Gastrocnemius medialis (tissue), 4 donors: ENCODE measurements at regions not wholly inside any gene's neighbourhood (a gene's known extent, or its start where the extent isn't known, plus 50 kb on each side); places are given as distances from the start of the nearest gene placed in this dataset.

Source experiments
- ATAC-seq, 2 donors: fragments of 150-250 bp; one replicate each; pipeline ENCODE4 v1.9.1; 2016
- DNase-seq, 2 donors: peaks; one replicate each; pipeline ENCODE4 v3.0.0-alpha.2; 2019
- H3K27ac ChIP-seq, 4 donors: fragments of 200-600 bp; sonication (generic); 1 replicate in 1 of 4; 2 replicates in 3 of 4; pipeline ENCODE4 v1.5.1; 2016 to 2018; ENCODE audit warnings: mild to moderate bottlenecking in 2 of 4, moderate library complexity in 1 of 4
- H3K27me3 ChIP-seq, 3 donors: fragments of 200-600 bp; sonication (generic) in 2 of 3; 1 replicate in 1 of 3; 2 replicates in 2 of 3; pipeline versions ENCODE4 v1.5.1 to v1.6.0; 2016 to 2019; ENCODE audit warnings: mild to moderate bottlenecking in 1 of 3, moderate library complexity in 1 of 3
- H3K36me3 ChIP-seq, 2 donors: fragments of 200-600 bp; sonication (generic) in 1 of 2; one replicate each; pipeline ENCODE4 v1.5.1; 2017 to 2018
- H3K4me1 ChIP-seq, 2 donors: fragments of 200-600 bp; sonication (generic) in 1 of 2; one replicate each; pipeline ENCODE4 v1.5.1; 2016 to 2017; ENCODE audit warnings: mild to moderate bottlenecking in 2 of 2
- H3K4me3 ChIP-seq, 4 donors: fragments of 200-600 bp; sonication (generic) in 3 of 4; 1 replicate in 1 of 4; 2 replicates in 3 of 4; pipeline ENCODE4 v1.5.1; 2016 to 2019; ENCODE audit warnings: mild to moderate bottlenecking in 2 of 4
- H3K9me3 ChIP-seq, 3 donors: fragments of 200-600 bp; sonication (generic) in 2 of 3; 1 replicate in 1 of 3; 2 replicates in 2 of 3; pipeline ENCODE4 v1.5.1; 2016 to 2019
- POLR2A ChIP-seq, 2 donors: fragments of 450-650 bp; IDR thresholded peaks; one replicate each; pipeline ENCODE4 v1.6.1; 2017; ENCODE audit warnings: antibody characterized with exemption in 2 of 2, mild to moderate bottlenecking in 2 of 2, moderate library complexity in 2 of 2
- in situ Hi-C, 4 donors: fragments of 200-750 bp; cut with MboI; loops; one replicate each; pipeline versions ENCODE4 v1.15.0 to v1.8.0; 2017; ENCODE audit warnings: low sequenced_read_pairs in 4 of 4
- intact Hi-C: fragments of 100-400 bp; cut with DNase I; formaldehyde crosslinking; loops from one replicate; pipeline ENCODE4 v1.15.1; 2023; ENCODE audit warnings: low total_unique reads
- TF ChIP-seq, protein P1 (sequence below), 5 experiments: fragments of 450-650 bp in 3 of 5; fragments of 200-600 bp in 2 of 5; sonication (generic) in 2 of 5; IDR thresholded peaks in 4 of 5; conservative IDR thresholded peaks in 1 of 5; 1 replicate in 4 of 5; 2 replicates in 1 of 5; pipeline ENCODE4 v1.5.1; 2016 to 2019; ENCODE audit warnings: antibody characterized with exemption in 5 of 5, mild to moderate bottlenecking in 3 of 5, moderate library complexity in 3 of 5

DNA sequence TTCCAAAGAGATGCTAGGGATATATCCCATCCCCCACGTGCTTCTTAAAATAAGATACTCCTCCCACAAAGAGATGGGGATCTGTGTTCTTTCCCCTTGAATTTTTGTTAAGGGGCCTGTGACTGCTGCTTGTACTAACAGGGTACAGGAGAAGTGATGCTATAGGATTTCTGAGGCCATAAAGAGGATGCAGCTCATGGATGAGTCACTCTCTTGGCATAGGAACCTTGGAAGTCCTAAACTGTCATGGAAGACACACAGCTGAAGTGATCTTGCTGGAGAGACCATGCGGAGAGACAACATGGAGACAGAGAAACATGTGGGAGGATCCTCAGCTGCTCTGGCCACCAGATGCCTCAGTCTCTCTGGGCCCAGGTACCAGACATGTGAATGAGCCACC lies 157.2 kb downstream of the S1PR1 start:
- no peaks in the 10 kb centered on the region for H3K27me3 ChIP-seq
- in situ Hi-C loops, result no loop called here
- H3K36me3 ChIP-seq, result no peaks in the 10 kb centered on the region
- no peak overlapping the region for H3K27ac ChIP-seq
- intact Hi-C loops, result no loop called here
- no peaks in the 10 kb centered on the region for H3K4me1 ChIP-seq
- H3K9me3 ChIP-seq, result no peaks in the 10 kb centered on the region
- no peak for ATAC-seq
- TF ChIP-seq, protein P1, sequence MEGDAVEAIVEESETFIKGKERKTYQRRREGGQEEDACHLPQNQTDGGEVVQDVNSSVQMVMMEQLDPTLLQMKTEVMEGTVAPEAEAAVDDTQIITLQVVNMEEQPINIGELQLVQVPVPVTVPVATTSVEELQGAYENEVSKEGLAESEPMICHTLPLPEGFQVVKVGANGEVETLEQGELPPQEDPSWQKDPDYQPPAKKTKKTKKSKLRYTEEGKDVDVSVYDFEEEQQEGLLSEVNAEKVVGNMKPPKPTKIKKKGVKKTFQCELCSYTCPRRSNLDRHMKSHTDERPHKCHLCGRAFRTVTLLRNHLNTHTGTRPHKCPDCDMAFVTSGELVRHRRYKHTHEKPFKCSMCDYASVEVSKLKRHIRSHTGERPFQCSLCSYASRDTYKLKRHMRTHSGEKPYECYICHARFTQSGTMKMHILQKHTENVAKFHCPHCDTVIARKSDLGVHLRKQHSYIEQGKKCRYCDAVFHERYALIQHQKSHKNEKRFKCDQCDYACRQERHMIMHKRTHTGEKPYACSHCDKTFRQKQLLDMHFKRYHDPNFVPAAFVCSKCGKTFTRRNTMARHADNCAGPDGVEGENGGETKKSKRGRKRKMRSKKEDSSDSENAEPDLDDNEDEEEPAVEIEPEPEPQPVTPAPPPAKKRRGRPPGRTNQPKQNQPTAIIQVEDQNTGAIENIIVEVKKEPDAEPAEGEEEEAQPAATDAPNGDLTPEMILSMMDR (IDR thresholded peaks at IDR 0.05 in 4 of 5, conservative IDR thresholded peaks at IDR 0.05 in 1 of 5), result no peak
- no peak for TF ChIP-seq POLR2A (IDR thresholded peaks at IDR 0.05)
- no peak overlapping the region for H3K4me3 ChIP-seq
- no peak for DNase-seq

DNA sequence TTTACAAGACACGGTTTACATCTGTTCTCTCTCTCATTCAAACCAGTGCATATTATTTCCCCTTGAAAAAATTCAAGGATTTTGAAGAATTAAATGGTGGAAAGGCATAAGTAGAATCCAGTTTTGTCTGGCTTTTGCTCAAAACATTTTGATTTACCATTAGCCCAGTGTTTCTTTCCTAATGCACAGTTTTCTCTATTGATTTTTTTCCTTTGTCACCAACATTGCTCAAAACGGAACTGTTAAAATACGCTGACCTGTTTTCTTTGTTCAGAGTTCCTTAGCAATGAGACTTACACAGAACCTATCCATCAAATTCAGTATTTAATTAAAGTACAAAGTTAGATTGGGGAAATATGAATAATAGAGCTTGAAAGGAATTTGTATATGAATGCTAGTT lies 162.4 kb downstream of the S1PR1 start:
- DNase-seq, result no peak
- in situ Hi-C loops, result no loop called here
- intact Hi-C loops, result no loop called here
- Histone ChIP-seq H3K9me3 (no peaks in the 10 kb centered on the region), H3K4me1 (no peaks in the 10 kb centered on the region), H3K36me3 (no peaks in the 10 kb centered on the region), H3K4me3 (no peak overlapping the region), H3K27me3 (no peaks in the 10 kb centered on the region), H3K27ac (no peak overlapping the region)
- TF ChIP-seq, protein P1 (IDR thresholded peaks at IDR 0.05 in 4 of 5, conservative IDR thresholded peaks at IDR 0.05 in 1 of 5), result no peak
- TF ChIP-seq POLR2A (IDR thresholded peaks at IDR 0.05), result no peak
- no peak for ATAC-seq

DNA sequence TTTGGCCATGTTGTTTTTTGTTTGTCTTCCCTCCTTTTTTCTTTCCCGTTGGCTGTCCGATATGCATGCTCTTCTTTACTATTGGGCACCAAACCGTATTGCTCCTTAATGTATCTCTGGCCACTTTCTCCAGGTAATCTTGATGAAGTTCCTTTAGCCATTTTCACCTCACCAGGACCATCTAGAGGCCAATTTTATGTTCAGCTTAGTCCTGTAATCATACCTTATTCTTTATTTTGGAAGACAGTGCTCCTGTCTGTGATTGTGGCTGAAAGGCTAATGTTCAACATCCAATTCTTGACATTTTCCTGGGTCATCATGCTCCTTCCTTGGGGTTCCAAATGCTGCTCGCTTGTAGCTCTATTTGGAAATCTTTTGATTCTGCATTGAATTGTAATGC lies 169.5 kb downstream of the S1PR1 start:
- no peaks in the 10 kb centered on the region for H3K27me3 ChIP-seq
- H3K27ac ChIP-seq, result no peak overlapping the region
- TF ChIP-seq, protein P1 (IDR thresholded peaks at IDR 0.05 in 4 of 5, conservative IDR thresholded peaks at IDR 0.05 in 1 of 5), result no peak
- no peak for TF ChIP-seq POLR2A (IDR thresholded peaks at IDR 0.05)
- ATAC-seq (no peak), DNase-seq (no peak)
- in situ Hi-C loops, result no loop called here
- no peaks in the 10 kb centered on the region for H3K36me3 ChIP-seq
- H3K4me1 ChIP-seq, result no peaks in the 10 kb centered on the region
- no peak overlapping the region for H3K4me3 ChIP-seq
- no peaks in the 10 kb centered on the region for H3K9me3 ChIP-seq
- intact Hi-C loops, result no loop called here

DNA sequence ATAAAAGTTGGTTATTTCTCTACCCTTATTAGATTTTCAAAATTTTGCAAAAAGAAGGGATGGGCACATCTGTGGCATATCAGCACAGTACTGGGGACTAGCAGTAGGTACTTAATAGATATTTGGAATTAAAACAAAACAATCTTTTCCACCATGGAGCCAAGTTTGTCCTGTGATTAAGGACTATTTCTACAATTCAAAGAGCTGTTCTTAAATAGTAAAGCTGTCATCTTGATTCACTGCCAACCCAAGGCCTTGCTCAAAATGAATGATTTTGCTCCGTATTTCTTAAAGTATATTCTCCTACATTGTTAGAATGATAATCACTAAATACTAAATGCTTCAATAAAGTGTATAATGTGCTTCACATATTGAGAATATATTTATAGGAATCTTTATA lies 169.9 kb downstream of the S1PR1 start:
- no peak for ATAC-seq
- in situ Hi-C loops (no loop called here), intact Hi-C loops (no loop called here)
- no peak overlapping the region for H3K27ac ChIP-seq
- H3K9me3 ChIP-seq, result no peaks in the 10 kb centered on the region
- TF ChIP-seq, protein P1 (IDR thresholded peaks at IDR 0.05 in 4 of 5, conservative IDR thresholded peaks at IDR 0.05 in 1 of 5), result no peak
- TF ChIP-seq POLR2A (IDR thresholded peaks at IDR 0.05), result no peak
- H3K27me3 ChIP-seq, result no peaks in the 10 kb centered on the region
- H3K4me3 ChIP-seq, result no peak overlapping the region
- no peaks in the 10 kb centered on the region for H3K4me1 ChIP-seq
- DNase-seq, result no peak
- no peaks in the 10 kb centered on the region for H3K36me3 ChIP-seq

DNA sequence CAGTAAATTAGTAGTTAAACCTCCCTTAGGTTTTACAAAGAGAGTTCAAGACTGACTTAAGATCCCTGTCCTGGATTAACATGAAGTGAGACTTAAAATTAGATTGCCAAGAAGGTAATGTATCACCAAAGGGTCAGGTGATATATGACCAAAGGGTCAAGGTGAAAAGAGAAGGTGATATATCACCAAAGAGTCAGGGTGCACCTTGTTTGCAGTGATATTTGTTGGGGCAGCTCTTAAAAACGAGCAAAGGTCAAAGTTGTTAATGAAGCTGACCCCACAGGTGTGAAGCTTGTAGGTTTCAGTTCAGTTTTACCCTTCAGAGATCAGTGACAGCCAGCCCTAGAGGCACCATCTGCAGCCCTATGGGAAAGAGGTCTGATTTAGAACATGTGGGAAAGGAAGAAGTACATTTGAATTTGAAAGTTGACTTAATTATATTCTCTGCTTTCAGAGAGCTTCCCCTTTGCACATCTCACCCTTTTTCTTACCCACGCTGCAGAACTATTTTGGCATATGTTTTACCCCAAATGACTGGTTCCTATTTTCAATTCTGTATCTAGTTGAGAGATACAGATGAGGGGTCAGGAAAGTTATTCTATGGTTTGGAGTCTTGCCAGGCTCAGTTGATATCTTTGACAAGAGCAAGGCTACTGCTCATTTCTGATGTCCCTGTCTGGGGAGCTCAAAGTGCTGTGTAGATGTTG lies 170.8 kb downstream of the S1PR1 start:
- no peak for TF ChIP-seq POLR2A (IDR thresholded peaks at IDR 0.05)
- Histone ChIP-seq H3K4me3 (no peak overlapping the region), H3K27me3 (no peaks in the 10 kb centered on the region), H3K27ac (no peak overlapping the region), H3K4me1 (no peaks in the 10 kb centered on the region), H3K36me3 (no peaks in the 10 kb centered on the region), H3K9me3 (no peaks in the 10 kb centered on the region)
- intact Hi-C loops, result no loop called here
- in situ Hi-C loops, result no loop called here
- ATAC-seq (no peak), DNase-seq (no peak)
